ENCODE measurements at regions not wholly inside any gene's neighbourhood (a gene's known extent, or its start where the extent isn't known, plus 50 kb on each side); places are given as distances from the start of the nearest gene placed in this dataset.

DNA sequence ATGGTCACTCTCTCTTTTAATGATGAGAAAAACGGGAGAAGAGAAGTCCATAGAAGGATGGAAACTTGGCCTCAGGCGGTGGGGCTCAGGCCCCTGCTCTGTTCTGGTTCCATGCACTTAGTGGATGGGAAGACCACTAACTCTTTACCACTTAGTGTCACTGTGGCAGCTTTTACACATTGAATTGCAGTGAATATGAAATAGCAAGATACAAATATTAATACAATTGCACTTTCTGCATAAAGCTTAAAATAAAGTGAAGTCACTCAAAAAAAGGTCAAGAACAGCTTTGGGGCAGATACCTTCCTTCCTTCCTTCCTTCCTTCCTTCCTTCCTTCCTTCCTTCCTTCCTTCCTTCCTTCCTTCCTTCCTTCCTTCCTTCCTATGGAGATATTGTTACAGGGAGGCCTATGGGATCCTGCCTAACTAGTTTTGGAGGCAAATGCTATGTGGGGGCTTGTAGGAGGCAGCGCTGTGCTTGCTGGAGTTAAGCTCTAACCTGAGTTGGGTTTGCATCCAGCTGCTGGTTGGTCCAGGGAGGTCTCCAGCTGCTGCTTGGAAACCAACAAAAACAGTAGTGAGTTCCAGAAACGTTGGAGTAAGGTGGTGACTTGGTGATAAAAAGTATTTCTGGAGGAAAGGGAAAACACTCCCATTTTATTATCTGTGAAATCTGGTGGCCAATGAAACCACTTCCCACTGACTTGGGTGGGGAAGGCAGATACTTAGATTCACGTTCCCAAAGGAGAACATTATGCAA, 62.3 kb upstream of the NKX2-2 start:
- no peak for ATAC-seq

GRCh38 chr20:21575167-21575566, 61.3 kb upstream of the NKX2-2 start:
- ATAC-seq = no peak

DNA sequence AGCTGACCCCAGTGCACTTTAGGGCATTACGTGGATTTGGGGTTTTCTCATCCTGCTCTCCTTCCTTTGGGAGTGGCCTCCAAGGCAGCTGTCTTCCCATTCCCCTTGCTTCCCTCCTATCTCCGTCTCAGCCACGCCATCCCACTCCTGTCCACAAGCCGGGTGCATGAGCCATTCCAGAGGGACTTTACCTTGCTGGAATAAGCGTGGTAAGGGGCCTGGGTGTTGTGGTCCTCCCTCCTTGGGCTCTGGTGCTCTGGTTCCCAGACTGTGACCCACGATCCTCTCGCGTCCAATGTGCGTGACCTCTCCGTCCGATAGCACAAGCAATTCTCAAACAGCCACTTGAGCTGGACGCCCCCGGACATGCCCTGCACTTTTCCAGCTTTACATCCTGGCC, 60.6 kb upstream of the NKX2-2 start:
- ATAC-seq = no peak

DNA sequence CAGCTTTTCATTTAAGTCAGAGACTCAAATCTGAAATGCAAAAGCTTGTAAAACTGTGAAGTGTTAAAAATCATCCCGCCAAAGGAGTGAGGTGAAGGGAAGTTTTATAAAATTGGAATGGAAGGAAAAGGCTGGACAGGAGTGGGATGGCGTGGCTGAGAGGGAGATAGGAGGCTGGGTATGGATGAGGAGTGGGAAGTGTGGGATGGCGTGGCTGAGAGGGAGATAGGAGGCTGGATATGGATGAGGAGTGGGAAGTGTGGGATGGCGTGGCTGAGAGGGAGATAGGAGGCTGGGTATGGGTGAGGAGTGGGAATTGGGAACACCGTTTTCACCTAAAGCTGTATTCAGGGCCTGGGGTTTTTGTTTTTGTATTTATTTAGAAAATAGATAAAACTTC, 59.4 kb upstream of the NKX2-2 start:
- no peak for ATAC-seq

DNA sequence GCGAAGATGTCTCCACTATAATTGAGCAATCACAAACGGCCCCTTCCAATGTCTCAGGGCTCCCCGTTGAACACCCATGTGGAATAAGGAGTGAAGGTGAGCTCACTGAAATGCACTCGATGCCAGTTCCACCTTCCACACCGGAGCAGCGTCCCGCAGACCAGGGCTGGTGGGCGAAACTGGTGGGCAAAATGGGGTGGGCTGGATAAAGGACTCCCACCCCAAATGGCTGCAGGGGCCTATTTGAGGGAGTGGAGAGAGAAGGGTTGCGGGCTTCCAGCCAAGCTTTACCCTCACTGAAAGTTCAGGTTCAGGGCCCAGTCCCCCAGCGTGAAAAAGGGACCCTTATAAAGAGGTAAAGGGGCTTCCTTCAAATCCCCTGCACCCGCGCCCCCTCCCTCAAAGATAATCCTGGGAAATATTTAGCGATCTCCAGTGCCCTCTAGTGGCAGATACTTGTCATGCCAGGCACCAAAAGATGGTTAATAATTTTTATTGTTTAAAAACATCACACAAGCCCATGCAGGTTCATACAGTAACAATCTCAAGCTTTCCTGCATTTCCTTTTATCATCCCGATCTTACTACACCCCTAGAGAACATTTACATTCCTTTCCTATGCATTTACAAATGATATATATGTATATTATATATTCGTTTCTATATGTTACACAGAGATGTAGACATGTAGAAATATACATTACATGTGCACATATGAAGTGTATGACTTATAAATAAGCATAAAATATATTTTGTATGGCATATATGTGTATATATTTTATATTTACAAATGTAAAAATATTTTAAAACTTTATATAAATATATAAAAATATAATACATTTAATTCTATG, 58.2 kb upstream of the NKX2-2 start:
- no peak for ATAC-seq

DNA sequence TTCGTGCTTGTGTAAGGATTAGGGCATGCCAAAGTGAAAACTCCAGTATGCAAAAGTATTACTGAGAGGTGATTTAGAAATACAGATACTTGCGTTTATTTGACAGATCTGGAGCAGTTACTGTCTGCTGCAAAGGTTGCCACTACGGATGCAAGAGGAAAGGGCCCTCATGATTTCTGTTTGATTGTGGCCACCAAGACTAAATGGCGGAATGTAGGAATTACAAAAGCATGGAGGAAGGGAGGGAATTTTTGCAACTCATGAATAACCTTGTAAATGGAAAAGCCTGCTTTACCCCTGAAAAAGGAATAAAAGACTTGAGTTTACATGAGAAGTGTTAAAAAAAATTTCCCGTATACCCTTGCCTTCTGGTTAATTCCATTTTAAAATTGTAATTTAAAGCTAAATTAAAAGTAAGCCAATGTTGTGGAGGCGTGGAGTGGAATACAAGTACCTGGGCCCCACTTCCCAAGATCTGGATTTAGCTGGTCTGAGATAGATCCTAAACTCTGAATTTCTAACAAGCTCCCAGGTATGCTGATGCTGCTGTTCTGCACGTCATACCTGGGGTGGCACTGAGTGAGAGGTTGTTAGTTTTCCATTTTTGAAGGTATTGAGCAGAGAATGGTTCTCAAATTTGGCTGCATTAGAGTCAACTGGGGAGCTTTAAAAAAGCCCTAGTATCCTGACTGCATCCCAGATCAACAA, 56.6 kb upstream of the NKX2-2 start:
- no peak for ATAC-seq

DNA sequence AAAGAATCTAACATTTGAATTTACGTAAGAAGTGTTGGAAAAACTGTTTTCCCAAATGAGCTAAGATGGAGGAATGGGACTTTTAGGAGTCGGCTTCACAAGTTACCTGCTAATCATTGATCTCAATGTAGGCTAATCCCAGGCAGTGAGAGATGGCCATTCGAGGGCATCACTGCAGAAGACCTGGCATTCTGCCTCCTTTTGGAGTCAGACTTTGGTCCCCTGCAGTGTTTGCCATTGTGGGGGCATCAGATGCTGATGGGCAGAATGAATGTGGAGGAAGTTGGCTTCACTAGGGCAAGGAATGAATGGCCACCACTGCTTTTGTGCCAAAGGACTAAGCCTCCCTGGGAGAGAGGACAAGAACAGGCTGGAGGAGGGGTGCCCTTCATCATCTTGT, 55.7 kb upstream of the NKX2-2 start:
- no peak for ATAC-seq

DNA sequence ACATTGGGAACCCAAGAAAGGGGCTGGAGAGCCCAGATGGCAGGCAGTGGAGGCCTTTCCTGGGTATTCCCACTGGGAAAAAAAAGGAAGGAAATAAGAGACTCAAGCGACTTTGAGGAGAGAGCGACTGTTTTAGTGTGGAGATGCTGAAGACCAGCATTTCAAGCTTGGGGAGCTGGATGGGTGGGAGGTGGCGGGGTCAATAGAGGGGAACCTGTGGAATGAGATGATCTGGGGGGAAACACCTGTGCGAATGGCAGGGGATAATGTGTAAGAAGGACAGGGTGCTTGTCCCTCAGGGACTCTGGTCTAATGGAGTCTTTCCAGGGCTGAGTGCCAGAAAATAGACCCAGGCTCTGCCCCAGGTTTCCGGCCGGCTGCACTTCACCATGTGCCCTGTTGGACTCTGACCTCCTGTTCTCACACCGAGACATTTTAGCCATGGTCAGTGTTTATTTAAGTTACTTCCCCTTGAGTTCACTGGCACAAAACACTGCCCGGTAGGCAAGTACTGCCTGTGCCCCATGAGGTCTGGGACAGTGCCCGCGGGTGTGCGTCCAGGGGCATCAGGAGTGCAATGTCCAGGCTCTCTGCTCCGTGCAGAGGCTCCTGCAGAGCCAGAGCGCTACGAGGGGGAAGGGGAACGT, 50.4 kb upstream of the NKX2-2 start:
- ATAC-seq = no peak

Measured in esophagus mucosa (tissue), 1 donor.